ENCODE measurements at regions not wholly inside any gene's neighbourhood (a gene's known extent, or its start where the extent isn't known, plus 50 kb on each side); places are given as distances from the start of the nearest gene placed in this dataset.

GRCh38 chr9:17017931-17018491 is 116.8 kb upstream of the CNTLN start:
- WGBS (ENCODE audit: insufficient coverage), result 93% methylated on average over 9 of the region's 10 CpGs

GRCh38 chr9:17013891-17014290 is 120.9 kb upstream of the CNTLN start:
- peaks cover 0 to 4% (median 0%) of the 10 kb centered on the region in 3 donors for H3K27me3 Mint-ChIP-seq (ENCODE audit: low read depth in 3 of 3)
- Histone ChIP-seq H3K79me2 (ENCODE audit: insufficient read depth, low read length) (no peaks in the 10 kb centered on the region), H3K4me2 (replicated peaks; ENCODE audit: extremely low read depth, low read length, poor library complexity, severe bottlenecking) (no peak overlapping the region), H3K4me1 (ENCODE audit: control insufficient read depth in 1 of 2, insufficient read depth in 2 of 2, low read length in 2 of 2) (no peaks in the 10 kb centered on the region), H3K9me3 (replicated peaks in 1 of 2; ENCODE audit: control insufficient read depth in 1 of 2, insufficient read depth in 1 of 2, low read length in 2 of 2) (no peaks in the 10 kb centered on the region), H2AFZ (ENCODE audit: insufficient read depth, low read depth, low read length, poor library complexity, severe bottlenecking) (no peak overlapping the region), H4K20me1 (ENCODE audit: insufficient read depth, low read length) (no peaks in the 10 kb centered on the region), H3K27me3 (ENCODE audit: control insufficient read depth in 2 of 2, insufficient read depth in 2 of 2, low read length in 2 of 2) (no peaks in the 10 kb centered on the region), H3K36me3 (replicated peaks in 1 of 2; ENCODE audit: control insufficient read depth in 1 of 2, insufficient read depth in 2 of 2, low read length in 2 of 2) (no peaks in the 10 kb centered on the region), H3K4me3 (replicated peaks in 1 of 3; ENCODE audit: low read depth in 2 of 3, low read length in 3 of 3) (no peak overlapping the region), H3K27ac (ENCODE audit: low read depth in 1 of 2, low read length in 2 of 2) (no peak overlapping the region), H3K9ac (ENCODE audit: insufficient read depth, low read length, poor library complexity, severe bottlenecking) (no peak overlapping the region)
- WGBS (ENCODE audit: insufficient coverage), result 90% methylated on average over 2 of the region's 3 CpGs
- H3K4me3 Mint-ChIP-seq, result no peak overlapping the region
- no peaks in the 10 kb centered on the region for H3K36me3 Mint-ChIP-seq
- no peak overlapping the region for H3K27ac Mint-ChIP-seq
- intact Hi-C loops (cut with micrococcal nuclease), result no loop called here
- no peaks in the 10 kb centered on the region for H3K4me1 Mint-ChIP-seq
- peaks cover 0 to 6% (median 0%) of the 10 kb centered on the region in 7 donors for H3K9me3 Mint-ChIP-seq
- TF ChIP-seq, protein P1, sequence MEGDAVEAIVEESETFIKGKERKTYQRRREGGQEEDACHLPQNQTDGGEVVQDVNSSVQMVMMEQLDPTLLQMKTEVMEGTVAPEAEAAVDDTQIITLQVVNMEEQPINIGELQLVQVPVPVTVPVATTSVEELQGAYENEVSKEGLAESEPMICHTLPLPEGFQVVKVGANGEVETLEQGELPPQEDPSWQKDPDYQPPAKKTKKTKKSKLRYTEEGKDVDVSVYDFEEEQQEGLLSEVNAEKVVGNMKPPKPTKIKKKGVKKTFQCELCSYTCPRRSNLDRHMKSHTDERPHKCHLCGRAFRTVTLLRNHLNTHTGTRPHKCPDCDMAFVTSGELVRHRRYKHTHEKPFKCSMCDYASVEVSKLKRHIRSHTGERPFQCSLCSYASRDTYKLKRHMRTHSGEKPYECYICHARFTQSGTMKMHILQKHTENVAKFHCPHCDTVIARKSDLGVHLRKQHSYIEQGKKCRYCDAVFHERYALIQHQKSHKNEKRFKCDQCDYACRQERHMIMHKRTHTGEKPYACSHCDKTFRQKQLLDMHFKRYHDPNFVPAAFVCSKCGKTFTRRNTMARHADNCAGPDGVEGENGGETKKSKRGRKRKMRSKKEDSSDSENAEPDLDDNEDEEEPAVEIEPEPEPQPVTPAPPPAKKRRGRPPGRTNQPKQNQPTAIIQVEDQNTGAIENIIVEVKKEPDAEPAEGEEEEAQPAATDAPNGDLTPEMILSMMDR (IDR thresholded peaks at IDR 0.05), result no peak
- DNase-seq, result no peak

More at GRCh38 chr9:17017931-17018491, 116.8 kb upstream of the CNTLN start:
- TF ChIP-seq, protein P1 (IDR thresholded peaks at IDR 0.05), result no peak
- Histone ChIP-seq H3K36me3 (replicated peaks in 1 of 2; ENCODE audit: control insufficient read depth in 1 of 2, insufficient read depth in 2 of 2, low read length in 2 of 2) (no peaks in the 10 kb centered on the region), H3K9ac (ENCODE audit: insufficient read depth, low read length, poor library complexity, severe bottlenecking) (no peak overlapping the region), H3K4me1 (ENCODE audit: control insufficient read depth in 1 of 2, insufficient read depth in 2 of 2, low read length in 2 of 2) (no peaks in the 10 kb centered on the region), H3K27me3 (ENCODE audit: control insufficient read depth in 2 of 2, insufficient read depth in 2 of 2, low read length in 2 of 2) (no peaks in the 10 kb centered on the region), H3K4me2 (replicated peaks; ENCODE audit: extremely low read depth, low read length, poor library complexity, severe bottlenecking) (no peak overlapping the region), H3K79me2 (ENCODE audit: insufficient read depth, low read length) (no peaks in the 10 kb centered on the region), H3K4me3 (replicated peaks in 1 of 3; ENCODE audit: low read depth in 2 of 3, low read length in 3 of 3) (no peak overlapping the region), H3K27ac (ENCODE audit: low read depth in 1 of 2, low read length in 2 of 2) (no peak overlapping the region), H2AFZ (ENCODE audit: insufficient read depth, low read depth, low read length, poor library complexity, severe bottlenecking) (no peak overlapping the region), H4K20me1 (ENCODE audit: insufficient read depth, low read length) (no peaks in the 10 kb centered on the region), H3K9me3 (replicated peaks in 1 of 2; ENCODE audit: control insufficient read depth in 1 of 2, insufficient read depth in 1 of 2, low read length in 2 of 2) (peaks cover 0 to under 1% of the 10 kb centered on the region in 2 donors)
- intact Hi-C loops (cut with micrococcal nuclease), result no loop called here
- DNase-seq, result no peak
- Mint-ChIP-seq H3K27ac (no peak overlapping the region), H3K9me3 (peaks cover 0 to 8% (median 0%) of the 10 kb centered on the region in 7 donors), H3K4me3 (no peak overlapping the region), H3K36me3 (no peaks in the 10 kb centered on the region), H3K27me3 (ENCODE audit: low read depth in 3 of 3) (peaks cover 0 to 4% (median under 1%) of the 10 kb centered on the region in 3 donors), H3K4me1 (no peaks in the 10 kb centered on the region)

All from CD14-positive monocyte (primary cell).